Prostate gland (tissue), 2 donors: ENCODE measurements at regions not wholly inside any gene's neighbourhood (a gene's known extent, or its start where the extent isn't known, plus 50 kb on each side); places are given as distances from the start of the nearest gene placed in this dataset.

ENCODE experiments used
- DNase-seq: peaks from one replicate; pipeline ENCODE4 v3.0.0-alpha.2; 2019; ENCODE audit warnings: low spot score
- H3K27ac ChIP-seq, 2 donors: fragments of 200-600 bp; sonication (generic); 2 replicates each; pipeline ENCODE4 v1.5.1; 2017 to 2019
- H3K27me3 ChIP-seq: fragments of 200-600 bp; sonication (generic); replicated peaks from 2 replicates; pipeline ENCODE4 v1.5.1; 2019; ENCODE audit not compliant: insufficient read depth
- H3K36me3 ChIP-seq, 2 donors: fragments of 200-600 bp; sonication (generic); 1 replicate in 1 of 2; 2 replicates in 1 of 2; pipeline versions ENCODE4 v1.5.1 to v1.8.1; 2017 to 2019
- H3K4me1 ChIP-seq: fragments of 200-600 bp; sonication (generic); replicated peaks from 2 replicates; pipeline ENCODE4 v1.5.1; 2019
- H3K4me3 ChIP-seq, 2 donors: fragments of 200-600 bp; sonication (generic); 2 replicates each; pipeline ENCODE4 v1.5.1; 2017 to 2019
- H3K9me3 ChIP-seq: fragments of 200-600 bp; sonication (generic); 2 replicates; pipeline ENCODE4 v1.5.1; 2017
- POLR2A ChIP-seq: fragments of 450-650 bp; IDR thresholded peaks from one replicate; pipeline ENCODE4 v1.6.1; 2016; ENCODE audit warnings: antibody characterized with exemption, mild to moderate bottlenecking
- POLR2AphosphoS5 ChIP-seq: sonication (generic); formaldehyde crosslinking; IDR thresholded peaks from one replicate; pipeline ENCODE4 v1.6.1; 2017; ENCODE audit warnings: antibody characterized with exemption
- WGBS: methylation state at CpG from one replicate; pipeline ENCODE4 v1.1.5; 2018; 5-methylcytosine and 5-hydroxymethylcytosine counted together
- intact Hi-C: fragments of 100-400 bp; cut with DNase I; formaldehyde crosslinking; loops from one replicate; pipeline ENCODE4 v1.14.2; 2022
- TF ChIP-seq, protein P1 (sequence below), 4 experiments: fragments of 200-600 bp in 2 of 4; fragments of 450-650 bp in 2 of 4; sonication (generic) in 2 of 4; IDR thresholded peaks; 1 replicate in 3 of 4; 2 replicates in 1 of 4; pipeline ENCODE4 v1.5.1; 2016 to 2019; ENCODE audit warnings: antibody characterized with exemption in 4 of 4, mild to moderate bottlenecking in 2 of 4, moderate library complexity in 2 of 4

DNA sequence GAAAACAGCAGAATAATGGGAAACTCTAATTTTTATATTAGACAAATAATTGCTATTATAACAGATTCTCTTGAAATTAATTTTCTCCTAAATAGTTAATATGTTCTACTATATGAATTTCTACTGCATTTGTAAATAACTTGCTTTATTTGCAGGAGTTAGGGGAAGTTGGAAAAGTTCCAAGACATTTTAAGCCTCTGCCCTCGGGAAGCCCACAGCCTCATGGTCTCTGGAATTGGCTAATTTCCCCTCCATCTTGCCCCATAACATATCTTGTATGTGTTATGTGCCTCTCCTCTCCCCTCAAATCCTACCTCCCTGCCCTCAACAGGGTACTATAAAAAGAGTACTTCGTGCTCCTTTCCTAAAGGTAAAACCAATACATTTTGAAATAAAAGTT, 271.4 kb upstream of the NR5A2 start:
- no peaks in the 10 kb centered on the region for H3K27me3 ChIP-seq
- WGBS = 34% methylated on average over 2 of the region's 2 CpGs
- no peaks in the 10 kb centered on the region for H3K36me3 ChIP-seq
- no peaks in the 10 kb centered on the region for H3K9me3 ChIP-seq
- DNase-seq = no peak
- TF ChIP-seq POLR2AphosphoS5 = no peak
- intact Hi-C loops = no loop called here
- H3K4me1 ChIP-seq = no peaks in the 10 kb centered on the region
- H3K27ac ChIP-seq = no peak overlapping the region
- no peak overlapping the region for H3K4me3 ChIP-seq

DNA sequence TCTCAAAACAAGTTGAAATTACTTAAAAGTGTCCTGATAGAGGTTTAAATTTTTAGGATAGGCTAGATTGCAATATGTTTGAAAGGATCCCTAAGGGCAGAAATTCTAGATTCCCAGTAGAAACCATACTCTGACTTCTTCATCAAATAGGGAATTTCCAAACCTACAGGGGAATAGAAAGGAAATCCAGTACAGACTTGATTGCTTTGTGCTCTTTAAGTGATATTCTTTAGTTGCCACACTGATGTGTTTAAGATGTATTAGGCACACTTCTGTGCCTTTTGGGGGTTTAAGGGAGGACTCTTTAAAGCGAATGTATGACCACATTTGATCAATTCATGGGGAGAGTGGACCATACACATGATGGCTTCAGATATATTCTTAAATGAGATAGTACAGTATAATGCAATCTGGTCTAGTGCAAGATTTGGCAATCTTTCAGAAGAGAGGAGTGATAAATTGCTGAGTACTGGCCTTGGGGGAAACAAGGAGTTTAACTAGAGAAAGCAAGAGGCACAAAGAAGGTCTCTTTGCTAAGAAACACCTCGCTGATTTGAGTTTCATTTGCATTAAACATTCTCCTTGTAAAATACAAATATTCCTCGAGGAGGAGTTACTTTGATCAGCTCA, 268.8 kb upstream of the NR5A2 start:
- H3K27ac ChIP-seq = no peak overlapping the region
- no peaks in the 10 kb centered on the region for H3K27me3 ChIP-seq
- intact Hi-C loops = no loop called here
- H3K36me3 ChIP-seq = no peaks in the 10 kb centered on the region
- no peak for DNase-seq
- TF ChIP-seq POLR2A (no peak), POLR2AphosphoS5 (no peak)
- TF ChIP-seq, protein P1, sequence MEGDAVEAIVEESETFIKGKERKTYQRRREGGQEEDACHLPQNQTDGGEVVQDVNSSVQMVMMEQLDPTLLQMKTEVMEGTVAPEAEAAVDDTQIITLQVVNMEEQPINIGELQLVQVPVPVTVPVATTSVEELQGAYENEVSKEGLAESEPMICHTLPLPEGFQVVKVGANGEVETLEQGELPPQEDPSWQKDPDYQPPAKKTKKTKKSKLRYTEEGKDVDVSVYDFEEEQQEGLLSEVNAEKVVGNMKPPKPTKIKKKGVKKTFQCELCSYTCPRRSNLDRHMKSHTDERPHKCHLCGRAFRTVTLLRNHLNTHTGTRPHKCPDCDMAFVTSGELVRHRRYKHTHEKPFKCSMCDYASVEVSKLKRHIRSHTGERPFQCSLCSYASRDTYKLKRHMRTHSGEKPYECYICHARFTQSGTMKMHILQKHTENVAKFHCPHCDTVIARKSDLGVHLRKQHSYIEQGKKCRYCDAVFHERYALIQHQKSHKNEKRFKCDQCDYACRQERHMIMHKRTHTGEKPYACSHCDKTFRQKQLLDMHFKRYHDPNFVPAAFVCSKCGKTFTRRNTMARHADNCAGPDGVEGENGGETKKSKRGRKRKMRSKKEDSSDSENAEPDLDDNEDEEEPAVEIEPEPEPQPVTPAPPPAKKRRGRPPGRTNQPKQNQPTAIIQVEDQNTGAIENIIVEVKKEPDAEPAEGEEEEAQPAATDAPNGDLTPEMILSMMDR (IDR thresholded peaks at IDR 0.05) = no peak
- 42% methylated on average over 3 of the region's 3 CpGs for WGBS
- H3K4me1 ChIP-seq = no peaks in the 10 kb centered on the region
- no peaks in the 10 kb centered on the region for H3K9me3 ChIP-seq
- H3K4me3 ChIP-seq = no peak overlapping the region

DNA sequence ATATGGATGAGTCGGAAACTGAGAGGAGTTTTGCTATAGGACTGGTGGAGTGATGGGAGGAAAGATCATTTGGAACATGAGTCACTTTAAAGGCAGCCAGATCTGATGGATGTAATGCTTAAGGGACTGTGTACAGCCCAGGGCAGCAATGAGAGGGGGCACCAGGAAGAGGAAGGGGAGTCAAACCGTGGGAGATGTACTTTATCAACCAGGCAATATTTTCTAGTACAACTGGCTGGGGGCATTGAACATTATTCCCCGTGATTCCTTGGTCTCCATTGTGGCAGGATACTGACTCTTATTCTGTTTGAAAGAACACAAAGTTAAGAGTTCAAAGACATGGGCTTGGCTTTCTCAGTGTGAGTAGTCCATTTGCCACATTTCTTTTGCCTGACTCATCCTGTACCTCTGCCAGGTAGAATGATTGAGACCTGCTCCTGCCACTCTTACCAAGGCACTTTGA, 268.2 kb upstream of the NR5A2 start:
- WGBS = 58% methylated on average over 3 of the region's 3 CpGs
- no peak for DNase-seq
- Histone ChIP-seq H3K36me3 (no peaks in the 10 kb centered on the region), H3K4me3 (no peak overlapping the region), H3K4me1 (no peaks in the 10 kb centered on the region), H3K27ac (no peak overlapping the region), H3K9me3 (no peaks in the 10 kb centered on the region), H3K27me3 (no peaks in the 10 kb centered on the region)
- intact Hi-C loops = no loop called here
- TF ChIP-seq, protein P1 (IDR thresholded peaks at IDR 0.05) = no peak
- TF ChIP-seq POLR2A (no peak), POLR2AphosphoS5 (no peak)

DNA sequence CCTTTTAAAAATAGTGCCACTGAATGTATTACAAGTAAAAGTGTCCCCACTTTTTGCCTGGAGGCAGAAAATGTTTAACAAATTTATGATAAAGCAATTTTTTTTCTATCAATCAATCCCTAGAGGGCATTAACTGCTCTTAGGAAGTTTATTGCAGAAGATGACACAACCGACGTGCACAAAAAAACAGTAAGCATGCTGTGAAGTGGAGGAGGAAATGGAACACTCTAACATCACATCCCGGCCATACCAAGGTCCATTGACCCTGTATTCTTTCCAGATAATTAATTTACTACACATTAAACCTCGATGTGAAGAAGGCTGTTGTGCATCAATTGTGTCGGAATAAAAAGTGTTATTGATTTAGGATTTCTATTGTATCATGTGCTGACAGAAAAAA, 264.9 kb upstream of the NR5A2 start:
- 62% methylated on average over 5 of the region's 5 CpGs for WGBS
- no peaks in the 10 kb centered on the region for H3K9me3 ChIP-seq
- TF ChIP-seq POLR2AphosphoS5 = no peak
- TF ChIP-seq, protein P1 (IDR thresholded peaks at IDR 0.05) = no peak
- TF ChIP-seq POLR2A = no peak
- intact Hi-C loops = no loop called here
- no peaks in the 10 kb centered on the region for H3K4me1 ChIP-seq
- no peak overlapping the region for H3K4me3 ChIP-seq
- H3K27me3 ChIP-seq = no peaks in the 10 kb centered on the region
- H3K27ac ChIP-seq = no peak overlapping the region
- no peaks in the 10 kb centered on the region for H3K36me3 ChIP-seq
- DNase-seq = no peak

DNA sequence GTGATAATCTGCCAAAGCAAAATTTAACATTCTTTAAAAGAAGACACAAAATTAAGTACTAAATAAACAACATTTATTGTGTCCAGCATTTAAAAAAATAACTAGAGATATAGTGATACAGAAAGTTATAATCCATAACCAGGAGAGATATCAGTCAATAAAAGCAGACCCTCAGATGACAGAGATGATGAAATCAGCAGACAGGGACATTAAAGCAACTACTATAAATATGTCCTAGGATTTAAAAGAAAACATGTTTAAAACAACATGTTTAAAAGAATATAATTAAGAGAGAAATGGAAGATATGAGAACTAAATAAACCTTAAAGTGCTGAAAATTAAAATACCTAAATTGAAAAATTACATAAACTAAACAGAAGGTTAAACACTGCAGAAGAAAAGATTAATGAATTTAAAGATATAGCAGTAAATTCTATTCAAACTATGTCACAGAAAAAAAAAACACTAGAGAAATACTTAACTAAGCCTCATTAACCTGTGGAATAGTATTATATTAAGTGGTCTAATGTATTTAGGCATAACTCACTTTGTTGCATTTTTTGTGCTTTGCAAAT, 261.2 kb upstream of the NR5A2 start:
- no peak for DNase-seq
- Histone ChIP-seq H3K4me3 (no peak overlapping the region), H3K27ac (no peak overlapping the region), H3K9me3 (no peaks in the 10 kb centered on the region), H3K36me3 (no peaks in the 10 kb centered on the region), H3K27me3 (no peaks in the 10 kb centered on the region), H3K4me1 (no peaks in the 10 kb centered on the region)
- TF ChIP-seq POLR2A = no peak
- TF ChIP-seq, protein P1 (IDR thresholded peaks at IDR 0.05) = no peak
- no peak for TF ChIP-seq POLR2AphosphoS5
- intact Hi-C loops = no loop called here
